Left lung (tissue), 4 donors: ENCODE measurements at regions not wholly inside any gene's neighbourhood (a gene's known extent, or its start where the extent isn't known, plus 50 kb on each side); places are given as distances from the start of the nearest gene placed in this dataset.

Experiments used
- ATAC-seq: fragments of 200-7000 bp; cut with Tn5 transposase; one replicate; pipeline ENCODE4 v1.9.1; 2020; ENCODE audit warnings: moderate library complexity
- DNase-seq, 4 donors: peaks; one replicate each; pipeline ENCODE4 v3.0.0-alpha.2; 2013 to 2020
- H3K27ac ChIP-seq, 2 donors: fragments of 200-600 bp; sonication (generic) in 1 of 2; one replicate each; pipeline versions ENCODE4 v1.5.0 to v1.8.0; 2020 to 2021
- H3K27me3 ChIP-seq, 2 donors: fragments of 200-600 bp; sonication (generic) in 1 of 2; one replicate each; pipeline versions ENCODE4 v1.5.0 to v1.8.0; 2020 to 2021
- H3K36me3 ChIP-seq, 2 donors: fragments of 200-600 bp; sonication (generic) in 1 of 2; one replicate each; pipeline versions ENCODE4 v1.5.0 to v1.8.0; 2020 to 2021
- H3K4me1 ChIP-seq, 2 donors: fragments of 200-600 bp; one replicate each; pipeline ENCODE4 v1.8.0; 2021
- H3K4me3 ChIP-seq, 2 donors: fragments of 200-600 bp; sonication (generic) in 1 of 2; one replicate each; pipeline versions ENCODE4 v1.5.0 to v1.8.0; 2020 to 2021; ENCODE audit warnings: mild to moderate bottlenecking in 1 of 2
- H3K9me3 ChIP-seq, 2 donors: fragments of 200-600 bp; sonication (generic) in 1 of 2; one replicate each; pipeline versions ENCODE4 v1.5.0 to v1.8.0; 2020 to 2021
- CTCF ChIP-seq, 2 donors: fragments of 200-600 bp; sonication (generic) in 1 of 2; IDR thresholded peaks; one replicate each; pipeline versions ENCODE4 v1.5.0 to v1.8.0; 2021; ENCODE audit warnings: antibody characterized with exemption in 2 of 2
- intact Hi-C, 2 donors: fragments of 100-400 bp; cut with DNase I; formaldehyde crosslinking; loops; one replicate each; pipeline versions ENCODE4 v1.11.2 to v1.14.2; 2022
- donor health status: DM: no; HTN: yes; CAD: no.
- donor health status: DM: no; HTN: no; CAD: no.

GRCh38 chr10:64732372-64732957 is 1211.3 kb downstream of the REEP3 start:
- H3K27ac ChIP-seq = no peak overlapping the region
- no peaks in the 10 kb centered on the region for H3K4me1 ChIP-seq
- no peaks in the 10 kb centered on the region for H3K9me3 ChIP-seq
- no peak for DNase-seq
- H3K27me3 ChIP-seq = no peaks in the 10 kb centered on the region
- H3K4me3 ChIP-seq = no peak overlapping the region
- no peak for TF ChIP-seq CTCF (IDR thresholded peaks at IDR 0.05)
- intact Hi-C loops = no loop called here
- ATAC-seq = no peak
- H3K36me3 ChIP-seq = no peaks in the 10 kb centered on the region

DNA sequence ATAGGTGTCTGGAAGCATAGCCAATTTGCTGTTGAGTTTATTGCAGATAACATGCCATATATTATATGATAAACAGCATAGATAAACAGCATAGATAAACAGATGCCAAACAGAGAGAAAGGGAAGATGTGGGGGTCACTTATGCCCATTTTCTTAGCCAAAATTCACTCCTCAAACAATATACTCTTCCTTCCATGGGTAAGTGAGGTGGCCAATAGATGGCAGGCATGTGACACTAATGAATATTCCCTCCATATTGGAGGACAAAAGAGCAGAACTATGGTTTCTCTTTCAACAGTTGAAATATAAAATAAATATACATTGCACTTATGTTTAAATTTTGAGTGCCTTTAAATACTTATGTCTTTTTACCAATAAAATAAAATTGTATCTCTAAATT is 1212.8 kb downstream of the REEP3 start:
- no peak overlapping the region for H3K4me3 ChIP-seq
- DNase-seq (peak in 1 of 4 donors; percentile 24), ATAC-seq (peak; percentile 45)
- no peaks in the 10 kb centered on the region for H3K36me3 ChIP-seq
- no peaks in the 10 kb centered on the region for H3K4me1 ChIP-seq
- intact Hi-C loops = no loop called here
- no peak for TF ChIP-seq CTCF (IDR thresholded peaks at IDR 0.05)
- no peak overlapping the region for H3K27ac ChIP-seq
- H3K9me3 ChIP-seq = no peaks in the 10 kb centered on the region
- no peaks in the 10 kb centered on the region for H3K27me3 ChIP-seq

DNA sequence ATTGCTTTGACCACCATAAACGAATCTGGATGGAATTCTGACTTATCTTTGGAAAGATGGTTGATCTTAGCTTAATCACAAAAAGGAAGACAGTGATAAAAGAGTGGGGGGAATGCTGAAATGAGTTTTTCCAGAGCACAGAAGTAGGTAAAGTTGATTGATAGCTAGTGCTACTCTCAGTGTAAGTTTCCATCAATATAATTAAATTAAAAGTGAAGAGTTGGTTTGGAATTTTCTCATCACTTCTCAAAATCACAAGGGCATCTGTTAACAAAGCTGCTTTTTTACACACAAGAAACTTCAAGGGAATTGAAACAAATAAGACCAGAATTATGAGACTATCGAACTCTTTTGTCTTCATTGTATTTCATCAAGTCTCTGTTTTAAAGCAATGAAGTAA is 1217.3 kb downstream of the REEP3 start:
- Histone ChIP-seq H3K27ac (no peak overlapping the region), H3K9me3 (peaks cover 0 to 4% of the 10 kb centered on the region in 2 donors), H3K4me3 (no peak overlapping the region), H3K36me3 (no peaks in the 10 kb centered on the region), H3K27me3 (no peaks in the 10 kb centered on the region), H3K4me1 (no peaks in the 10 kb centered on the region)
- intact Hi-C loops = no loop called here
- DNase-seq = no peak
- no peak for TF ChIP-seq CTCF (IDR thresholded peaks at IDR 0.05)
- ATAC-seq = no peak

DNA sequence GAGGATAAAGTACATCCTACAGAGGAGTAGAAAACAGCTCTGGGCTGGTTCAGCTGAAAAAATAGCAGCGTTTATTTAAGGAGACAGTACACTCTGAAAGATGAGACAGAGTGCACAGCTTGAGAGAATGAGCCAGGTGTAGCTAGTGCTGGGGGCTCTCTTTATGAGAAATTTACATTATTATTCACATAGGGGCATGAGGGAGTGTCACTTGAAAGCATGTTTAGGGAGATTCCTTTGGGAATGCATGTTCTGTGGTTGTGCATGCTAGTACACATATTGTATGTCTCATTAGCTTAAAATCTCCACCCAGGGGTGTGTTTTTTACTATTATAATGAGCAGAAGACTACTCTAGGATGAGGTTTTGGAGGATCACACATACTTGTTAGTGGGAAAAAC is 1224.4 kb downstream of the REEP3 start:
- no peak for TF ChIP-seq CTCF (IDR thresholded peaks at IDR 0.05)
- no peak overlapping the region for H3K4me3 ChIP-seq
- no peaks in the 10 kb centered on the region for H3K4me1 ChIP-seq
- no peaks in the 10 kb centered on the region for H3K27me3 ChIP-seq
- H3K27ac ChIP-seq = no peak overlapping the region
- H3K36me3 ChIP-seq = no peaks in the 10 kb centered on the region
- H3K9me3 ChIP-seq = peaks cover 0 to 6% of the 10 kb centered on the region in 2 donors
- intact Hi-C loops = no loop called here
- DNase-seq (no peak), ATAC-seq (no peak)

- TF ChIP-seq CTCF (IDR thresholded peaks at IDR 0.05) = no peak
- H3K27me3 ChIP-seq = no peaks in the 10 kb centered on the region
- DNase-seq (no peak), ATAC-seq (no peak)
- no peaks in the 10 kb centered on the region for H3K4me1 ChIP-seq
- intact Hi-C loops = no loop called here
- no peak overlapping the region for H3K27ac ChIP-seq
- no peaks in the 10 kb centered on the region for H3K36me3 ChIP-seq
- H3K9me3 ChIP-seq = no peaks in the 10 kb centered on the region
- no peak overlapping the region for H3K4me3 ChIP-seq
Measured at GRCh38 chr10:64750672-64751071, 1229.5 kb downstream of the REEP3 start.
